H1 (cell line): ENCODE measurements at regions not wholly inside any gene's neighbourhood (a gene's known extent, or its start where the extent isn't known, plus 50 kb on each side); places are given as distances from the start of the nearest gene placed in this dataset.

Experiments used
- CTCF ChIA-PET: fragments of 300-600 bp; sonication (Branson Sonifier 250); formaldehyde crosslinking; loops from one replicate; lab custom pipeline; 2021; ENCODE audit not compliant: partially characterized antibody; lab: Charles Lee
- POLR2A ChIA-PET: fragments of 300-600 bp; sonication (Branson Sonifier 250); formaldehyde crosslinking; loops from one replicate; lab custom pipeline; 2021; ENCODE audit warnings: inconsistent platforms; ENCODE audit not compliant: partially characterized antibody; lab: Charles Lee
- DNase-seq, 2 experiments: peaks; one replicate each; pipeline versions ENCODE4 v3.0.0 to v3.0.0-alpha.2; 2010 to 2022; ENCODE audit warnings: low spot score in 2 of 2, low read depth in 1 of 2, mixed read lengths in 1 of 2
- FAIRE-seq: peaks from 2 replicates; lab custom pipeline; 2011; peaks lifted over from hg19 to GRCh38; lab: Jason Lieb, UNC
- H2AFZ ChIP-seq: 2 replicates; pipeline ENCODE4 v1.8.1; 2012; ENCODE audit warnings: low read length, inconsistent platforms
- H2AK5ac ChIP-seq: 2 replicates; pipeline ENCODE4 v1.6.1; 2013; ENCODE audit warnings: low read depth, low read length
- H2BK120ac ChIP-seq: replicated peaks from 2 replicates; pipeline ENCODE3; 2013; ENCODE audit warnings: low read depth, low read length, inconsistent platforms
- H2BK12ac ChIP-seq: 2 replicates; pipeline ENCODE4 v1.6.1; 2013; ENCODE audit warnings: low read depth, low read length
- H2BK15ac ChIP-seq: 2 replicates; pipeline ENCODE4 v1.6.1; 2013; ENCODE audit warnings: low read length
- H2BK20ac ChIP-seq: 2 replicates; pipeline ENCODE4 v1.6.1; 2013; ENCODE audit warnings: low read length
- H2BK5ac ChIP-seq: 2 replicates; pipeline ENCODE4 v1.6.1; 2013; ENCODE audit warnings: low read depth, low read length
- H3K14ac ChIP-seq: 2 replicates; pipeline ENCODE4 v1.6.1; 2013; ENCODE audit warnings: inconsistent platforms; ENCODE audit not compliant: insufficient read length
- H3K18ac ChIP-seq: 2 replicates; pipeline ENCODE4 v1.6.1; 2013; ENCODE audit warnings: low read length; ENCODE audit errors: extremely low read depth
- H3K23ac ChIP-seq: 2 replicates; pipeline ENCODE4 v1.6.1; 2013; ENCODE audit warnings: inconsistent platforms; ENCODE audit not compliant: insufficient read length
- H3K23me2 ChIP-seq: 2 replicates; pipeline ENCODE4 v1.6.1; 2013; ENCODE audit warnings: low read depth, low read length
- H3K27ac ChIP-seq: 2 replicates; pipeline ENCODE4 v1.6.1; 2011; ENCODE audit warnings: low read depth, low read length, inconsistent platforms
- H3K27me3 ChIP-seq, 4 experiments: replicated peaks in 1 of 4; 1 replicate in 1 of 4; 2 replicates in 3 of 4; pipeline versions ENCODE4 v1.6.1 to v1.8.1; 2011 to 2013; ENCODE audit warnings: low read length in 3 of 4, mild to moderate bottlenecking in 3 of 4, inconsistent platforms in 2 of 4, mixed read lengths in 2 of 4, moderate library complexity in 1 of 4; ENCODE audit not compliant: control insufficient read depth in 3 of 4, insufficient read depth in 3 of 4; ENCODE audit errors: extremely low read depth in 1 of 4
- H3K36me3 ChIP-seq, 4 experiments: 2 replicates each; pipeline versions ENCODE4 v1.6.1 to v1.8.1; 2011 to 2013; ENCODE audit warnings: mild to moderate bottlenecking in 4 of 4, low read length in 3 of 4, moderate library complexity in 2 of 4, control low read depth in 1 of 4, inconsistent platforms in 1 of 4; ENCODE audit not compliant: insufficient read depth in 4 of 4, control insufficient read depth in 2 of 4
- H3K4ac ChIP-seq: replicated peaks from 2 replicates; pipeline ENCODE3; 2013; ENCODE audit warnings: low read length, low read depth, mixed read lengths, inconsistent platforms; ENCODE audit not compliant: insufficient read length
- H3K4me1 ChIP-seq, 4 experiments: replicated peaks in 1 of 4; 1 replicate in 1 of 4; 2 replicates in 3 of 4; pipeline versions ENCODE4 v1.6.1 to v1.8.1; 2011 to 2013; ENCODE audit warnings: low read length in 3 of 4, inconsistent platforms in 2 of 4, mixed read lengths in 1 of 4; ENCODE audit not compliant: insufficient read depth in 4 of 4, control insufficient read depth in 3 of 4
- H3K4me2 ChIP-seq, 2 experiments: 2 replicates each; pipeline versions ENCODE4 v1.6.1 to v1.8.1; 2011 to 2013; ENCODE audit warnings: low read depth in 2 of 2, low read length in 2 of 2, control low read depth in 1 of 2, inconsistent platforms in 1 of 2, mild to moderate bottlenecking in 1 of 2; ENCODE audit not compliant: insufficient read depth in 1 of 2
- H3K4me3 ChIP-seq, 4 experiments: fragments of 200-600, 300-600 bp in 1 of 4; sonication (generic), shearing (Covaris generic), sonication (Bioruptor Twin) in 1 of 4; 2 replicates each; pipeline versions ENCODE4 v1.5.1 to v1.8.1; 2011 to 2016; ENCODE audit warnings: low read length in 4 of 4, low read depth in 3 of 4, control low read depth in 2 of 4, inconsistent platforms in 2 of 4, mild to moderate bottlenecking in 2 of 4, mixed read lengths in 1 of 4, moderate library complexity in 1 of 4; ENCODE audit not compliant: insufficient read depth in 2 of 4; ENCODE audit errors: extremely low read depth in 1 of 4
- H3K56ac ChIP-seq: replicated peaks from 2 replicates; pipeline ENCODE3; 2013; ENCODE audit warnings: low read depth, mild to moderate bottlenecking, mixed read lengths, low read length, inconsistent platforms; ENCODE audit not compliant: insufficient read length
- H3K79me1 ChIP-seq: 2 replicates; pipeline ENCODE4 v1.6.1; 2013; ENCODE audit warnings: low read depth, low read length, control low read depth
- H3K79me2 ChIP-seq, 2 experiments: 2 replicates each; pipeline versions ENCODE4 v1.6.1 to v1.8.1; 2012 to 2013; ENCODE audit warnings: low read length in 2 of 2, mild to moderate bottlenecking in 2 of 2, inconsistent platforms in 1 of 2; ENCODE audit not compliant: insufficient read depth in 2 of 2, control insufficient read depth in 1 of 2
- H3K9ac ChIP-seq, 4 experiments: replicated peaks in 1 of 4; 1 replicate in 1 of 4; 2 replicates in 3 of 4; pipeline versions ENCODE4 v1.6.1 to v1.8.1; 2011 to 2013; ENCODE audit warnings: low read depth in 3 of 4, low read length in 3 of 4, control low read depth in 2 of 4, mild to moderate bottlenecking in 2 of 4, moderate library complexity in 2 of 4, inconsistent platforms in 1 of 4; ENCODE audit errors: extremely low read depth in 1 of 4
- H3K9me3 ChIP-seq, 2 experiments: 2 replicates each; pipeline versions ENCODE4 v1.6.1 to v1.8.1; 2012 to 2013; ENCODE audit warnings: mild to moderate bottlenecking in 2 of 2, moderate library complexity in 2 of 2, control low read depth in 1 of 2, inconsistent platforms in 1 of 2, low read depth in 1 of 2, low read length in 1 of 2, mixed read lengths in 1 of 2; ENCODE audit not compliant: insufficient read depth in 2 of 2
- H4K20me1 ChIP-seq, 2 experiments: replicated peaks in 1 of 2; 2 replicates each; pipeline versions ENCODE3 to v1.8.1; 2011 to 2013; ENCODE audit warnings: inconsistent platforms in 2 of 2, low read length in 2 of 2, mild to moderate bottlenecking in 1 of 2; ENCODE audit not compliant: insufficient read depth in 2 of 2, control insufficient read depth in 1 of 2
- H4K5ac ChIP-seq: 2 replicates; pipeline ENCODE4 v1.6.1; 2013; ENCODE audit warnings: low read length, low read depth, mixed read lengths, inconsistent platforms; ENCODE audit not compliant: insufficient read length
- H4K8ac ChIP-seq: 2 replicates; pipeline ENCODE4 v1.8.0; 2013; ENCODE audit warnings: mild to moderate bottlenecking, moderate library complexity, low read length, inconsistent platforms; ENCODE audit not compliant: insufficient read depth; ENCODE audit errors: extremely low read depth
- H4K91ac ChIP-seq: replicated peaks from 2 replicates; pipeline ENCODE3; 2013; ENCODE audit warnings: low read length, mixed read lengths, inconsistent platforms; ENCODE audit not compliant: insufficient read length
- BCL11A ChIP-seq, 2 experiments: IDR thresholded peaks; one replicate each; pipeline ENCODE4 v1.6.1; 2011; ENCODE audit warnings: low read depth in 2 of 2, low read length in 2 of 2, mild to moderate bottlenecking in 2 of 2
- CREB1 ChIP-seq: IDR thresholded peaks from 2 replicates; pipeline ENCODE4 v1.6.1; 2012; ENCODE audit warnings: inconsistent platforms
- EP300 ChIP-seq, 2 experiments: IDR thresholded peaks; 1 replicate in 1 of 2; 2 replicates in 1 of 2; pipeline ENCODE4 v1.6.1; 2011 to 2012; ENCODE audit warnings: low read depth in 2 of 2, low read length in 2 of 2, mild to moderate bottlenecking in 2 of 2, borderline replicate concordance in 1 of 2, inconsistent platforms in 1 of 2, moderate library complexity in 1 of 2
- EZH2 ChIP-seq: fragments of 200-600 bp; sonication (generic); IDR thresholded peaks from 2 replicates; pipeline ENCODE4 v1.7.1; 2012; ENCODE audit warnings: low read depth, mild to moderate bottlenecking, moderate library complexity, low read length, inconsistent platforms; ENCODE audit not compliant: severe bottlenecking
- GABPA ChIP-seq: IDR thresholded peaks from 2 replicates; pipeline ENCODE4 v1.6.1; 2011; ENCODE audit warnings: mild to moderate bottlenecking, low read length, moderate library complexity, borderline replicate concordance; ENCODE audit not compliant: insufficient read depth
- JUN ChIP-seq: IDR thresholded peaks from 2 replicates; pipeline ENCODE4 v1.6.1; 2011; ENCODE audit warnings: low read depth, mild to moderate bottlenecking, improper control_type of control experiment, low read length
- KDM4A ChIP-seq: IDR thresholded peaks from one replicate; pipeline ENCODE4 v1.7.1; 2012; ENCODE audit warnings: low read depth, mild to moderate bottlenecking, moderate library complexity, low read length, inconsistent platforms; ENCODE audit not compliant: severe bottlenecking
- POLR2A ChIP-seq, 2 experiments: IDR thresholded peaks; 1 replicate in 1 of 2; 2 replicates in 1 of 2; pipeline ENCODE4 v1.6.1; 2011; ENCODE audit warnings: low read depth in 2 of 2, low read length in 2 of 2, mild to moderate bottlenecking in 2 of 2; ENCODE audit errors: control extremely low read depth in 1 of 2
- RBBP5 ChIP-seq: IDR thresholded peaks from 2 replicates; pipeline ENCODE4 v1.7.1; 2012; ENCODE audit warnings: low read depth, mild to moderate bottlenecking, inconsistent platforms, low read length, moderate library complexity, borderline replicate concordance
- RXRA ChIP-seq: IDR thresholded peaks from 2 replicates; pipeline ENCODE4 v1.6.1; 2011; ENCODE audit warnings: low read depth, mild to moderate bottlenecking, low read length, moderate library complexity; ENCODE audit not compliant: insufficient read depth
- SP2 ChIP-seq: IDR thresholded peaks from 2 replicates; pipeline ENCODE4 v1.6.1; 2012; ENCODE audit warnings: mild to moderate bottlenecking, low read length, inconsistent platforms
- SRF ChIP-seq: IDR thresholded peaks from 2 replicates; pipeline ENCODE4 v1.6.1; 2011; ENCODE audit warnings: mild to moderate bottlenecking, low read depth, low read length, moderate library complexity
- WGBS, 2 experiments: shearing (Covaris generic) in 1 of 2; methylation state at CpG; one replicate each; pipeline versions ENCODE4 v1.1.6 to v1.1.7; 2013 to 2015; ENCODE audit warnings: low lambda C conversion rate in 2 of 2, mixed read lengths in 2 of 2, inconsistent platforms in 1 of 2, low coverage in 1 of 2, missing lambda C conversion rate in 1 of 2; ENCODE audit not compliant: insufficient replicate concordance in 2 of 2, insufficient coverage in 1 of 2, insufficient read length in 1 of 2; ENCODE audit errors: extremely low coverage in 1 of 2, missing lambda C conversion rate in 1 of 2; 5-methylcytosine and 5-hydroxymethylcytosine counted together

DNA sequence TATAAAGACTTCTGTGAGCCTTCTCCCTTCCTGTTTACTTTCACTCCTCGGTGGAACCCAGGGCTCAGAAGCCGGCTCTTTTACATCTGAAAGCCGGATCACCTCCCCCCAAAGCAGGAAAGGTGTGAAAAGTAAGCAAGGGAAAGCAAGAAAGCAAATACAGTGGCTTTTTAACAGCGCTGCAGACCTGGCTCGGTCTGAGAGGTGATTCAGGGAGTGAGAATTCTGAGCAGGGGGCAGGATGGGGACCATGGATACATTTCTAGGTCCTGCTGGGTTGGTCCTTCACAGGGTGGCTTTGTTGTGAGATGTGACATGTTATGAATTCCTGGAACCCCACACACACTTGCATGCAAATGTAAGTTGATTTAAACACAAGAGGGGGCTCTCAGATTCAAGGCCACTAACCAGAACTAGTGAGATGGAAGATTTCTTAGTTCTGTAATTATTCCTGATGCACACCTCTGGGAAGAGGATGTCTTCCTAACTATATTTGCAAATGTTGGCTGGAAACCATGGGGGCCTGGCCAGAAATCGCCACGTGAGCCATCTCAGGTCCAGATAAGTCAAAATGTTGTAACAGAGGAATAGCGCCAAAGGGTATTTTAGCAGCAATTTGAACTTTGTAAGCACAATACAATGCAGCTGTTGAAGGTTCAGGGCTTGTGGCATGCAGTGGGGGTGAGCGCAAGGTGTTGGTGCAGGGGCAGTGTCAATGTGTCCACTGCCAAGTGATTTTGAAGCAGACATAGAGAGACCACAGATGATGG, 670.1 kb upstream of the LCORL start:
- WGBS, 2 experiments: 4% methylated on average over 9 of the region's 9 CpGs; no CpG with 5 or more reads in 1 of the 2 experiments
- peak; percentile 63 to 86 for DNase-seq
- no peak for TF ChIP-seq CREB1
- peak in 1 of 2 experiments; percentile 53 for TF ChIP-seq BCL11A (IDR thresholded peaks at IDR 0.05; ENCODE audit: low read depth in 2 of 2, low read length in 2 of 2)
- TF ChIP-seq JUN: no peak
- TF ChIP-seq EZH2: no peak
- peak; percentile 91 for TF ChIP-seq RBBP5
- TF ChIP-seq SRF: no peak
- no peak for TF ChIP-seq POLR2A (IDR thresholded peaks at IDR 0.05; ENCODE audit: control extremely low read depth in 1 of 2, low read depth in 2 of 2, low read length in 2 of 2)
- TF ChIP-seq KDM4A: peak; percentile 7
- no peak for TF ChIP-seq SP2
- TF ChIP-seq RXRA: peak; percentile 74; the same call in 1 of the 2 replicates
- peak in 1 of 2 experiments; percentile 87; a peak in 1 of 3 replicates for TF ChIP-seq EP300 (IDR thresholded peaks at IDR 0.05; ENCODE audit: borderline replicate concordance in 1 of 2, low read depth in 2 of 2, low read length in 2 of 2)
- no peak for TF ChIP-seq GABPA

More for the DNA sequence above, 670.1 kb upstream of the LCORL start:
- no peaks in the 10 kb centered on the region for H3K36me3 ChIP-seq
- no peaks in the 10 kb centered on the region; a peak in 1 of 7 replicates for H3K27me3 ChIP-seq
- H3K23ac ChIP-seq: no peak overlapping the region
- peak overlapping the region; percentile 80 for H3K4ac ChIP-seq
- H2BK20ac ChIP-seq: peak overlapping the region; percentile 87
- no peaks in the 10 kb centered on the region for H3K79me1 ChIP-seq
- peak overlapping the region in 3 of 4 experiments; percentile 0 to 35 (median 9); a peak in 3 of 8 replicates for H3K4me3 ChIP-seq
- no peak overlapping the region for H2AFZ ChIP-seq
- peak overlapping the region; percentile 43 for H3K27ac ChIP-seq
- no peaks in the 10 kb centered on the region for H3K23me2 ChIP-seq
- H2BK5ac ChIP-seq: peak overlapping the region; percentile 100
- peak overlapping the region; percentile 96 for H2AK5ac ChIP-seq
- H3K14ac ChIP-seq: no peak overlapping the region
- CTCF ChIA-PET: no interaction called here
- H4K8ac ChIP-seq: no peak overlapping the region
- peak overlapping the region; percentile 99 for H4K91ac ChIP-seq
- no peak overlapping the region for H4K5ac ChIP-seq
- H2BK15ac ChIP-seq: 0 out of 2 replicates have a peak overlapping the region, but pooled peaks have one; percentile 31
- FAIRE-seq: peak; percentile 94
- peak overlapping the region; percentile 56 to 58 for H3K4me2 ChIP-seq
- H3K9ac ChIP-seq: 0 out of 7 replicates have a peak overlapping the region, but pooled peaks of 1 of the 4 experiments have one; percentile 20
- H3K56ac ChIP-seq: peak overlapping the region; percentile 70
- H3K18ac ChIP-seq: peak overlapping the region; percentile 98
- peak overlapping the region; percentile 63 for H2BK120ac ChIP-seq
- no peaks in the 10 kb centered on the region for H3K9me3 ChIP-seq
- H3K4me1 ChIP-seq: peaks cover 0 to 17% (median 14%) of the 10 kb centered on the region in 4 experiments; a peak in 5 of 7 replicates
- no peaks in the 10 kb centered on the region for H4K20me1 ChIP-seq
- H2BK12ac ChIP-seq: peak overlapping the region; percentile 99
- H3K79me2 ChIP-seq: no peaks in the 10 kb centered on the region
- POLR2A ChIA-PET: interaction anchor here (0.9 kb wide), 1 partner anchor 1560 kb away, joined by 3 read pairs; the partner anchor contains the start of gene SLIT2
